Panc1 (cell line): ENCODE measurements at regions not wholly inside any gene's neighbourhood (a gene's known extent, or its start where the extent isn't known, plus 50 kb on each side); places are given as distances from the start of the nearest gene placed in this dataset.

ENCODE experiments used
- ATAC-seq: fragments of 200-7000 bp; cut with Tn5 transposase; 2 replicates; pipeline ENCODE4 v1.9.1; 2020; ENCODE audit warnings: mild to moderate bottlenecking, moderate library complexity
- BruUV-seq: library from RNA; stranded (reverse); fragments of 400-500 nt; replicated peaks from 2 replicates; lab custom pipeline; 2021; lab: Mats Ljungman, UMichigan
- CTCF ChIA-PET: fragments of 300-600 bp; sonication (Branson Sonifier 250); formaldehyde crosslinking; loops from one replicate; lab custom pipeline; 2022; ENCODE audit warnings: antibody characterized with exemption; lab: Charles Lee
- POLR2A ChIA-PET: fragments of 300-600 bp; sonication (Branson Sonifier 250); formaldehyde crosslinking; loops from one replicate; lab custom pipeline; 2022; ENCODE audit warnings: antibody characterized with exemption; lab: Charles Lee
- DNase-seq: peaks from one replicate; pipeline ENCODE4 v3.0.0-alpha.2; 2010; ENCODE audit warnings: low read depth, low spot score
- H3K27ac ChIP-seq: 2 replicates; pipeline ENCODE4 v1.5.1; 2011; ENCODE audit warnings: mild to moderate bottlenecking, low read length, inconsistent platforms
- H3K27me3 ChIP-seq: fragments of 200-500 bp; sonication (Bioruptor generic); 2 replicates; pipeline ENCODE4 v1.6.0; 2014; ENCODE audit warnings: low read length, inconsistent platforms; ENCODE audit not compliant: control insufficient read depth, insufficient read depth
- H3K36me3 ChIP-seq: fragments of 200-500 bp; sonication (Bioruptor generic); 2 replicates; pipeline ENCODE4 v1.5.1; 2014; ENCODE audit warnings: inconsistent platforms, mild to moderate bottlenecking, low read length, moderate library complexity; ENCODE audit not compliant: control insufficient read depth, insufficient read depth
- H3K4me1 ChIP-seq: 2 replicates; pipeline ENCODE4 v1.5.1; 2011; ENCODE audit warnings: inconsistent platforms, mild to moderate bottlenecking, low read length, moderate library complexity; ENCODE audit not compliant: control insufficient read depth, insufficient read depth
- H3K4me3 ChIP-seq, 2 experiments: 2 replicates each; pipeline ENCODE4 v1.5.1; 2011 to 2012; ENCODE audit warnings: low read depth in 2 of 2, low read length in 2 of 2, mild to moderate bottlenecking in 2 of 2, inconsistent platforms in 1 of 2, moderate library complexity in 1 of 2
- H3K9me3 ChIP-seq: fragments of 200-500 bp; sonication (Bioruptor generic); 2 replicates; pipeline ENCODE4 v1.5.1; 2014; ENCODE audit warnings: low read depth, mild to moderate bottlenecking, inconsistent platforms, low read length, moderate library complexity; ENCODE audit not compliant: control insufficient read depth, insufficient read depth
- CTCF ChIP-seq: fragments of 450-650 bp; IDR thresholded peaks from 2 replicates; pipeline ENCODE4 v1.5.1; 2017; ENCODE audit warnings: mild to moderate bottlenecking
- POLR2AphosphoS5 ChIP-seq: IDR thresholded peaks from 2 replicates; pipeline ENCODE4 v1.6.1; 2012; ENCODE audit warnings: mild to moderate bottlenecking, low read depth, low read length, moderate library complexity
- REST ChIP-seq, 2 experiments: IDR thresholded peaks; 2 replicates each; pipeline ENCODE4 v1.6.1; 2011 to 2012; ENCODE audit warnings: low read depth in 2 of 2, control low read depth in 1 of 2, low read length in 1 of 2, mild to moderate bottlenecking in 1 of 2, moderate library complexity in 1 of 2; ENCODE audit not compliant: insufficient read depth in 1 of 2
- SIN3A ChIP-seq: IDR thresholded peaks from 2 replicates; pipeline ENCODE4 v1.6.1; 2012; ENCODE audit warnings: low read depth, mild to moderate bottlenecking, low read length, moderate library complexity, borderline replicate concordance; ENCODE audit not compliant: insufficient read depth
- TCF7L2 ChIP-seq: IDR thresholded peaks from 2 replicates; pipeline ENCODE4 v1.6.1; 2011; ENCODE audit warnings: mild to moderate bottlenecking, low read depth, low read length, inconsistent platforms
- in situ Hi-C: cut with HindIII; loops from 2 replicates; pipeline ENCODE4 v1.10.0; 2016; ENCODE audit warnings: low sequenced_read_pairs, low pct_unique_long_range_greater_than_20kb
- intact Hi-C: fragments of 100-400 bp; cut with micrococcal nuclease; formaldehyde crosslinking; loops from one replicate; pipeline ENCODE4 v1.10.0; 2022; ENCODE audit not compliant: unreplicated experiment

GRCh38 chr1:195894411-195894810, 713.8 kb downstream of the KCNT2 start:
- intact Hi-C loops (no loop called here), in situ Hi-C loops (no loop called here)
- Histone ChIP-seq H3K36me3 (no peaks in the 10 kb centered on the region), H3K27me3 (no peaks in the 10 kb centered on the region), H3K4me1 (no peaks in the 10 kb centered on the region), H3K4me3 (no peak overlapping the region), H3K9me3 (no peaks in the 10 kb centered on the region), H3K27ac (no peak overlapping the region)
- BruUV-seq, result no TSS peak
- no peak for ATAC-seq
- ChIA-PET CTCF (no interaction called here), POLR2A (no interaction called here)
- no peak for DNase-seq
- TF ChIP-seq CTCF (no peak), POLR2AphosphoS5 (no peak), REST (IDR thresholded peaks at IDR 0.05; ENCODE audit: insufficient read depth in 1 of 2, low read depth in 2 of 2, low read length in 1 of 2) (no peak), SIN3A (no peak), TCF7L2 (no peak)

- intact Hi-C loops (no loop called here), in situ Hi-C loops (no loop called here)
- Histone ChIP-seq H3K27me3 (no peaks in the 10 kb centered on the region), H3K36me3 (no peaks in the 10 kb centered on the region), H3K9me3 (no peaks in the 10 kb centered on the region), H3K4me1 (no peaks in the 10 kb centered on the region), H3K4me3 (no peak overlapping the region), H3K27ac (no peak overlapping the region)
- DNase-seq (no peak), ATAC-seq (no peak)
- BruUV-seq, result no TSS peak
- CTCF ChIA-PET, result interaction anchor here (0.7 kb wide), 1 partner anchor 246 kb away, joined by 3 read pairs; no protein-coding TSS in a partner anchor
- POLR2A ChIA-PET, result interaction anchor here (0.6 kb wide), 1 partner anchor 17 kb away, joined by 3 read pairs; no protein-coding TSS in a partner anchor
- no peak; the same call in 1 of the 2 replicates for TF ChIP-seq CTCF
- TF ChIP-seq SIN3A, result no peak
- no peak for TF ChIP-seq TCF7L2
- no peak for TF ChIP-seq REST (IDR thresholded peaks at IDR 0.05; ENCODE audit: insufficient read depth in 1 of 2, low read depth in 2 of 2, low read length in 1 of 2)
- TF ChIP-seq POLR2AphosphoS5, result no peak
Observed at GRCh38 chr1:195886000-195886399, 722.2 kb downstream of the KCNT2 start.
